B cell (primary cell): ENCODE measurements at regions not wholly inside any gene's neighbourhood (a gene's known extent, or its start where the extent isn't known, plus 50 kb on each side); places are given as distances from the start of the nearest gene placed in this dataset.

Experiments
- ATAC-seq: fragments of 200-7000 bp; cut with Tn5 transposase; one replicate; pipeline ENCODE4 v1.10.0; 2021; ENCODE audit warnings: low read depth, mild to moderate bottlenecking, moderate number of reproducible peaks, moderate library complexity
- CTCF ChIA-PET: fragments of 350-600 bp; sonication (Branson Sonifier 250); formaldehyde crosslinking; loops from one replicate; lab custom pipeline; 2021; ENCODE audit warnings: antibody characterized with exemption, inconsistent platforms; lab: Charles Lee
- POLR2A ChIA-PET: fragments of 350-600 bp; sonication (Branson Sonifier 250); formaldehyde crosslinking; loops from one replicate; lab custom pipeline; 2021; ENCODE audit warnings: antibody characterized with exemption; lab: Charles Lee
- DNase-seq: peaks from one replicate; pipeline ENCODE4 v3.0.0; 2013
- H2AFZ ChIP-seq: 2 replicates; pipeline ENCODE4 v1.6.1; 2012; ENCODE audit warnings: mild to moderate bottlenecking, low read depth, low read length; ENCODE audit not compliant: insufficient read depth, poor library complexity, severe bottlenecking
- H3K27ac ChIP-seq, 2 donors: 1 replicate in 1 of 2; 2 replicates in 1 of 2; pipeline ENCODE4 v1.5.1; 2012 to 2013; ENCODE audit warnings: low read length in 2 of 2, mild to moderate bottlenecking in 2 of 2, moderate library complexity in 1 of 2
- H3K27me3 ChIP-seq, 4 experiments: fragments of 200-600 bp in 1 of 4; sonication (generic) in 1 of 4; replicated peaks in 1 of 4; 1 replicate in 2 of 4; 2 replicates in 2 of 4; pipeline versions ENCODE4 v1.6.1 to v1.7.0; 2013 to 2016; ENCODE audit warnings: low read length in 3 of 4, mild to moderate bottlenecking in 2 of 4, mixed read lengths in 1 of 4, moderate library complexity in 1 of 4; ENCODE audit not compliant: insufficient read depth in 4 of 4, control insufficient read depth in 3 of 4; ENCODE audit errors: control extremely low read depth in 1 of 4
- H3K36me3 ChIP-seq, 2 experiments: replicated peaks in 1 of 2; 1 replicate in 1 of 2; 2 replicates in 1 of 2; pipeline versions ENCODE4 v1.6.1 to v1.7.1; 2013; ENCODE audit warnings: low read length in 1 of 2; ENCODE audit not compliant: insufficient read depth in 2 of 2, control insufficient read depth in 1 of 2; ENCODE audit errors: control extremely low read depth in 1 of 2, extremely low read depth in 1 of 2
- H3K4me1 ChIP-seq, 2 donors: fragments of 200-600 bp in 1 of 2; sonication (generic) in 1 of 2; 1 replicate in 1 of 2; 2 replicates in 1 of 2; pipeline versions ENCODE4 v1.5.1 to v1.6.1; 2013 to 2017; ENCODE audit warnings: low read length in 2 of 2; ENCODE audit not compliant: control insufficient read depth in 2 of 2, insufficient read depth in 2 of 2
- H3K4me2 ChIP-seq: replicated peaks from 2 replicates; pipeline ENCODE3; 2012; ENCODE audit warnings: mild to moderate bottlenecking, low read depth, low read length; ENCODE audit not compliant: poor library complexity, severe bottlenecking
- H3K4me3 ChIP-seq, 5 experiments: fragments of 200-600 bp in 1 of 5; sonication (generic) in 1 of 5; 1 replicate in 3 of 5; 2 replicates in 2 of 5; pipeline versions ENCODE4 v1.5.1 to v1.7.0; 2011 to 2016; ENCODE audit warnings: low read length in 4 of 5, mild to moderate bottlenecking in 4 of 5, low read depth in 2 of 5, control low read depth in 1 of 5, moderate library complexity in 1 of 5; ENCODE audit not compliant: insufficient read depth in 1 of 5; ENCODE audit errors: control extremely low read depth in 1 of 5, extremely low read depth in 1 of 5
- H3K79me2 ChIP-seq: fragments of 200-600 bp; sonication (generic); one replicate; pipeline ENCODE4 v1.6.0; 2016; ENCODE audit warnings: low read length; ENCODE audit not compliant: control insufficient read depth, insufficient read depth
- H3K9ac ChIP-seq: fragments of 200-600 bp; sonication (generic); 2 replicates; pipeline ENCODE4 v1.6.1; 2017; ENCODE audit warnings: mild to moderate bottlenecking, low read length, moderate library complexity
- H3K9me3 ChIP-seq, 3 donors: one replicate each; pipeline versions ENCODE4 v1.6.1 to v1.7.1; 2013; ENCODE audit warnings: low read length in 2 of 3; ENCODE audit not compliant: control insufficient read depth in 2 of 3, insufficient read depth in 1 of 3; ENCODE audit errors: control extremely low read depth in 1 of 3
- H4K20me1 ChIP-seq: 2 replicates; pipeline ENCODE4 v1.6.0; 2012; ENCODE audit warnings: mild to moderate bottlenecking, low read length; ENCODE audit not compliant: insufficient read depth, control insufficient read depth, poor library complexity, severe bottlenecking
- H3K27ac Mint-ChIP-seq: one replicate; pipeline ENCODE4 v1.8.0; 2021; ENCODE audit warnings: mixed read lengths
- H3K27me3 Mint-ChIP-seq: one replicate; pipeline ENCODE4 v1.8.0; 2021; ENCODE audit warnings: mixed read lengths
- H3K4me1 Mint-ChIP-seq: one replicate; pipeline ENCODE4 v1.8.0; 2021; ENCODE audit warnings: mixed read lengths
- H3K4me3 Mint-ChIP-seq: one replicate; pipeline ENCODE4 v1.8.0; 2021; ENCODE audit warnings: mixed read lengths
- H3K9me3 Mint-ChIP-seq: one replicate; pipeline ENCODE4 v1.8.0; 2022; ENCODE audit warnings: mixed read lengths; ENCODE audit not compliant: insufficient read depth
- EZH2 ChIP-seq: IDR thresholded peaks from 2 replicates; pipeline ENCODE4 v1.6.1; 2012; ENCODE audit warnings: borderline replicate concordance, low read depth, mild to moderate bottlenecking, moderate library complexity, low read length; ENCODE audit not compliant: insufficient read depth, poor library complexity, severe bottlenecking
- WGBS: methylation state at CpG from one replicate; pipeline ENCODE4 v1.1.5; 2013; ENCODE audit warnings: missing lambda C conversion rate; ENCODE audit not compliant: insufficient coverage; 5-methylcytosine and 5-hydroxymethylcytosine counted together
- intact Hi-C: fragments of 100-400 bp; cut with micrococcal nuclease; formaldehyde crosslinking; loops from one replicate; pipeline ENCODE4 v1.10.0; 2022
- TF ChIP-seq, protein P1 (sequence below): fragments of 200-600 bp; IDR thresholded peaks from one replicate; pipeline ENCODE4 v1.8.0; 2022; ENCODE audit warnings: antibody characterized with exemption, mild to moderate bottlenecking

DNA sequence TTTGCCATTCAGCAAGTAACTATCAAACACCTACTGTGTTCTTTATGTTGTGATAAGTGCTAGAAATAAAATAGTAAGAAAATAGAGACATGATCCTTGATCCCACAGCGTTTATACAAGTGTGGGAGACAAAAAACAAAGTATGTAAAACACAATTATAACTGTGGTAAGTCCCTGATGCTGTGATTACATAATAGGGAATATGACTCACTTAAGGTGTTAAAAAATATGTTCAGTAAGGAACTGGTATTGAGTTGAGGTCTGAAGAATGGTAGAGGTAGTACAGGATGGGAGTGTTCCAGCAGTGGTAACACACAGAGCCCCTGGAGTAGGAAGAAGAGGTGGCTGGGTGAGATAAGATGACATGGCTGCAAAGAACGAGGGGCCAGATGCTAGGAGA, 132.1 kb upstream of the TMC3 start:
- H3K9me3 Mint-ChIP-seq, result no peaks in the 10 kb centered on the region
- WGBS, result 87% methylated on average over 1 of the region's 2 CpGs

DNA sequence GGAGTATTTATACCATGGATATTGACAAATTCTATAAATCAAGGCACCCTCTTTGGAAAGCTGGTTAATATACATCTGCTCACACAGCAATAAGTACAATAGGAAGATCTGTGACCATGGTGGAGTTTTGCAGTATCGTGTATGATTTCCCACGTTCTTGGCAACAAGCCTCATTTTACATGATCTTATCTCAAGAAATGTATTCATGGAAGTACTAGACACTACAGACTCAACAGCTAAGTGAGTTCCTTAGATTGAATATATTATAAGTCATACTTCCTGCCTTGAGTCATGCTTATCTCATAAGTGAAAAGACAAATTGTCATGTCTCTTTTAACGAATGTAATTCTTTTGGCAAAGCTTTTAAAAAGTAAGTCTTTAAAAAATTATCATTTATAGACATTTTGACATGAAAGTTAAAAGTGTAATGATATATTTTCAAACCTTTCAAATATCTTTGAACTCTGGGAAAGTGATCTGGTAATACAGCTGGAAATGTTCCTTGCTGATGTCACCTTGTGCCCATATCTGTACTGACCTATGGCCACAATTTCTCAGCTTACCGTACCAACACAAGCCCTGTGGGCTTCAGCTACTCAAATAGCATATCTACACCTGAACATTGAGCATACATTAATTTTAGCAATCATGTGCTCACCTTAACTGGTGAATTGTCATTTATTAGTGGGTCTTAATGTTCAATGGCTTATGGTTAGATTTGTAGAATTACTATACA, 130.3 kb upstream of the TMC3 start:
- H3K27me3 Mint-ChIP-seq, result no peaks in the 10 kb centered on the region
- Histone ChIP-seq H3K27ac (no peak overlapping the region), H4K20me1 (no peaks in the 10 kb centered on the region), H3K9me3 (no peaks in the 10 kb centered on the region), H3K27me3 (peaks cover 0 to 3% (median 0%) of the 10 kb centered on the region in 4 experiments), H3K79me2 (no peaks in the 10 kb centered on the region), H3K4me1 (no peaks in the 10 kb centered on the region), H3K4me3 (no peak overlapping the region), H3K4me2 (no peak overlapping the region), H3K9ac (no peak overlapping the region), H2AFZ (no peak overlapping the region), H3K36me3 (no peaks in the 10 kb centered on the region)
- H3K9me3 Mint-ChIP-seq, result no peaks in the 10 kb centered on the region
- ChIA-PET CTCF (no interaction called here), POLR2A (no interaction called here)
- H3K4me1 Mint-ChIP-seq, result no peaks in the 10 kb centered on the region
- 100% methylated on average over 1 of the region's 4 CpGs for WGBS
- no peak overlapping the region for H3K4me3 Mint-ChIP-seq
- ATAC-seq (no peak), DNase-seq (no peak)
- TF ChIP-seq EZH2, result no peak
- TF ChIP-seq, protein P1, sequence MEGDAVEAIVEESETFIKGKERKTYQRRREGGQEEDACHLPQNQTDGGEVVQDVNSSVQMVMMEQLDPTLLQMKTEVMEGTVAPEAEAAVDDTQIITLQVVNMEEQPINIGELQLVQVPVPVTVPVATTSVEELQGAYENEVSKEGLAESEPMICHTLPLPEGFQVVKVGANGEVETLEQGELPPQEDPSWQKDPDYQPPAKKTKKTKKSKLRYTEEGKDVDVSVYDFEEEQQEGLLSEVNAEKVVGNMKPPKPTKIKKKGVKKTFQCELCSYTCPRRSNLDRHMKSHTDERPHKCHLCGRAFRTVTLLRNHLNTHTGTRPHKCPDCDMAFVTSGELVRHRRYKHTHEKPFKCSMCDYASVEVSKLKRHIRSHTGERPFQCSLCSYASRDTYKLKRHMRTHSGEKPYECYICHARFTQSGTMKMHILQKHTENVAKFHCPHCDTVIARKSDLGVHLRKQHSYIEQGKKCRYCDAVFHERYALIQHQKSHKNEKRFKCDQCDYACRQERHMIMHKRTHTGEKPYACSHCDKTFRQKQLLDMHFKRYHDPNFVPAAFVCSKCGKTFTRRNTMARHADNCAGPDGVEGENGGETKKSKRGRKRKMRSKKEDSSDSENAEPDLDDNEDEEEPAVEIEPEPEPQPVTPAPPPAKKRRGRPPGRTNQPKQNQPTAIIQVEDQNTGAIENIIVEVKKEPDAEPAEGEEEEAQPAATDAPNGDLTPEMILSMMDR, result no peak
- intact Hi-C loops, result no loop called here
- no peak overlapping the region for H3K27ac Mint-ChIP-seq

More for the DNA sequence above, 132.1 kb upstream of the TMC3 start:
- H4K20me1 ChIP-seq, result no peaks in the 10 kb centered on the region
- no peaks in the 10 kb centered on the region for H3K9me3 ChIP-seq
- no peak for ATAC-seq
- CTCF ChIA-PET, result no interaction called here
- H3K9ac ChIP-seq, result no peak overlapping the region
- H3K4me2 ChIP-seq, result no peak overlapping the region
- no peak overlapping the region for H2AFZ ChIP-seq
- no peaks in the 10 kb centered on the region for H3K36me3 ChIP-seq
- H3K27me3 ChIP-seq, result peaks cover 0 to 3% (median 0%) of the 10 kb centered on the region in 4 experiments
- H3K4me1 ChIP-seq, result no peaks in the 10 kb centered on the region
- POLR2A ChIA-PET, result no interaction called here
- no peak for DNase-seq
- H3K4me3 ChIP-seq, result no peak overlapping the region
- no peak overlapping the region for H3K27ac ChIP-seq
- no peaks in the 10 kb centered on the region for H3K27me3 Mint-ChIP-seq
- no peak overlapping the region for H3K4me3 Mint-ChIP-seq
- H3K79me2 ChIP-seq, result no peaks in the 10 kb centered on the region
- H3K4me1 Mint-ChIP-seq, result no peaks in the 10 kb centered on the region
- TF ChIP-seq EZH2, result no peak
- TF ChIP-seq, protein P1, result no peak
- no peak overlapping the region for H3K27ac Mint-ChIP-seq
- intact Hi-C loops, result no loop called here
